Sciatic nerve (tissue), 2 donors: ENCODE measurements at regions not wholly inside any gene's neighbourhood (a gene's known extent, or its start where the extent isn't known, plus 50 kb on each side); places are given as distances from the start of the nearest gene placed in this dataset.

Experiments
- ATAC-seq: fragments of 200-7000 bp; cut with Tn5 transposase; one replicate; pipeline ENCODE4 v1.9.1; 2020; ENCODE audit warnings: mild to moderate bottlenecking, moderate library complexity
- DNase-seq: peaks from one replicate; pipeline ENCODE4 v3.0.0-alpha.2; 2020; ENCODE audit warnings: low spot score
- intact Hi-C: fragments of 100-400 bp; cut with DNase I; formaldehyde crosslinking; loops from one replicate; pipeline ENCODE4 v1.14.2; 2022
- donor health status: DM: no; HTN: no; CAD: no.
- donor health status: DM: no; HTN: no; CAD: no.

GRCh38 chr6:165972139-165972802 is 195.4 kb downstream of the TBXT start:
- DNase-seq, result no peak

GRCh38 chr6:165971202-165971601 is 196.4 kb downstream of the TBXT start:
- no peak for DNase-seq
- no peak for ATAC-seq
- intact Hi-C loops, result no loop called here

More at GRCh38 chr6:165972139-165972802, 195.4 kb downstream of the TBXT start:
- intact Hi-C loops, result no loop called here
- ATAC-seq, result no peak

DNA sequence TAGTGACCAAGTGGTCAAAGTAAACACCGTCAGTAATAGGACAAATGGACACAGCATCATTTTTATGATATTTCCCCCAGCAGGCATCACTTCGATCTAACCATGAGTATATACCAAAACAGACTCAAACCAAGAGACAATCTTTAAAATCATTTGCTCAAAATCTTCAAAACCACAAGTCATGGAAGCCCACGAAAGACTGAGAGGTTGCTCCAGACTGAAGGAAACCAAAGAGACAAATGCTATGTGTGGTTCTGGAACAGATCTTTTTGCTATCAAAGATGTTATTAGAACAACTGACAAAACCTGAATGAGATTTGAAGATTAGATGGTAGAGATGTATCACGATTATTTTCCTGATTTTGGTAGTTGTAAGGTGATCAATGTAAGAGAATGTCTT is 197.7 kb downstream of the TBXT start:
- DNase-seq (no peak), ATAC-seq (no peak)
- intact Hi-C loops, result no loop called here

GRCh38 chr6:165969184-165969583 is 198.5 kb downstream of the TBXT start:
- no peak for ATAC-seq
- intact Hi-C loops, result no loop called here

GRCh38 chr6:165968408-165968807 is 199.2 kb downstream of the TBXT start:
- intact Hi-C loops, result no loop called here
- ATAC-seq (no peak), DNase-seq (no peak)

More at GRCh38 chr6:165969184-165969583, 198.5 kb downstream of the TBXT start:
- DNase-seq, result no peak

GRCh38 chr6:165967810-165968407 is 199.7 kb downstream of the TBXT start:
- ATAC-seq (no peak), DNase-seq (no peak)
- intact Hi-C loops, result no loop called here

GRCh38 chr6:165963750-165964149 is 203.9 kb downstream of the TBXT start:
- DNase-seq (no peak), ATAC-seq (no peak)
- intact Hi-C loops, result no loop called here

GRCh38 chr6:165962366-165962765 is 205.3 kb downstream of the TBXT start:
- intact Hi-C loops, result no loop called here
- no peak for DNase-seq

DNA sequence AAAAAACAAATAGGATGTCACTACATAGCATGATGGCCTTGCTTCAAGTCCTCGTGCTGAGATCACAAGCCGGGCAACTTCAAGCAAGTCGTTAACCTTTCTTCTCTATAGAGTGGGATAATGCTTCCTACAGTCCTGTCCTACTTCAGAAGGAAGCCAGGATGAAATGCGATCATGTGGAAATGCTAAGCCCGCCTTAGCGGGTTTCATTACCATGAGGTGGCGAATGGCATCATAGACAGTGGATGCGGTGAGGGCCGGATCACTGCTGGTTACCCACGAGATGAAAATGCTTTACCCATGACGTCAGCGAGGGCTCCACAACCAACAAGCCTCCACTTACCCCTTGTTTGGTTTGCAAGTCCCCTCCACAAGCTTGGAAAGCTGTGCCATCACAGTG is 206.4 kb downstream of the TBXT start:
- intact Hi-C loops, result no loop called here
- DNase-seq (no peak), ATAC-seq (no peak)

More at GRCh38 chr6:165962366-165962765, 205.3 kb downstream of the TBXT start:
- no peak for ATAC-seq

DNA sequence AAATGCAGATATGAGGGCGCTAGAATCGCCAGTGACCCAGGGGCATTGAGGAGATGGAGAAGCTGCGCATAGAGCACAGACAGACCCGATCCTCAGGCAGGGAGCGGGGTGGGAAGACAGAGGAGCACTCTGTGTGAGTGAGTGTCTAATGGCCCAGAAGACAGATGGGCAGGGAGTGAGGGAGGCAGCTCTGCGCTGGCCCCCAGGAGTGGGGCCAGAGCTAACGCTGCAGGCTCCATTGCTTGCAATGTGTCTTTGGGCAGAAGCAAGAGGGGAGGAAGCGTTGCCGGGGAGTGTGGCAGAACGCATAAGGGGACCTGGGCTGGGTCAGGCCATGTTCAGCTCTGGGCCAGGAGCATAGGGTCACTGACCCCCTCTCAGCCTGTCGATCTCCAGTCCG is 207.0 kb downstream of the TBXT start:
- ATAC-seq (no peak), DNase-seq (no peak)
- intact Hi-C loops, result no loop called here

- intact Hi-C loops, result no loop called here
- ATAC-seq (no peak), DNase-seq (no peak)
Observed at GRCh38 chr6:165959627-165960026, 208.0 kb downstream of the TBXT start.

- DNase-seq (no peak), ATAC-seq (no peak)
- intact Hi-C loops, result no loop called here
Observed at GRCh38 chr6:165956874-165957273, 210.8 kb downstream of the TBXT start.

GRCh38 chr6:165952514-165952913 is 215.1 kb downstream of the TBXT start:
- intact Hi-C loops, result no loop called here
- no peak for ATAC-seq
- no peak for DNase-seq

DNA sequence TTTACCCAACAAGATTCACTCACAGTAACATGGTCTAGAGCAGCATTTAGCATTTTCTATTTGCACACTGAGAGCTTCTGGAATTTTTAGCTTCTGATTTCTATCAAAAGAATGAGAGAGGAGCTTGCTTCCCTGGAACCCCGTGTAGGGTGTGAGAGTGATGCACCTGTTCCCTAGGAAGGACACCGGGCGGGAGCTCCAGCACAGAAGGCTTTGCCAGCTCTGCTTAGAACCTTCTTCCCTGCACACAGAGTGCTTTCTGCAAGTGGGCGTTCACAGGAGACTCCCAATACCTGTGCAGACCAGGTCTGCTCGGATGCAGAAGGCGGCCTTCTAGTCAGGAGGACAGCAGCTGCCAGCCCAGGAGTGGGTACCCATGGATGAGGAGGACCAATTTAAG is 217.3 kb downstream of the TBXT start:
- no peak for ATAC-seq
- DNase-seq, result no peak
- intact Hi-C loops, result no loop called here

DNA sequence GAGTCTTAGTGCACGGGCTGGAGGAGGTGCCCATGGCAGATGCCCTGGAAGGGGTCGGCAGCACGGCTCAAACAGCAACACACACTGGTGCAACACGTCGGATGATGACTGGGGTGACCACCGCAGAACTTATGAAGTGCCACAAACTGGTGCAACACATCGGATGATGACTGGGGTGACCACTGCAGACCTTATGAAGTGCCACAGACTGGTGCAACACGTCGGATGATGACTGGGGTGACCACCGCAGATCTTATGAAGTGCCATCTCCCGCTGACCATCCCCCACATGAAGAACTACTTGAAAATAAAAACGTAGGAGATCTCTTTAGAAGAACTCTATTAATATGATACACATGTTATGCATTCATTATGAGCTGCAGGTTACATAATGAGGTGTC is 218.3 kb downstream of the TBXT start:
- no peak for ATAC-seq
- DNase-seq, result no peak
- intact Hi-C loops, result no loop called here

GRCh38 chr6:165944002-165944466 is 223.6 kb downstream of the TBXT start:
- intact Hi-C loops, result no loop called here
- DNase-seq (no peak), ATAC-seq (no peak)

DNA sequence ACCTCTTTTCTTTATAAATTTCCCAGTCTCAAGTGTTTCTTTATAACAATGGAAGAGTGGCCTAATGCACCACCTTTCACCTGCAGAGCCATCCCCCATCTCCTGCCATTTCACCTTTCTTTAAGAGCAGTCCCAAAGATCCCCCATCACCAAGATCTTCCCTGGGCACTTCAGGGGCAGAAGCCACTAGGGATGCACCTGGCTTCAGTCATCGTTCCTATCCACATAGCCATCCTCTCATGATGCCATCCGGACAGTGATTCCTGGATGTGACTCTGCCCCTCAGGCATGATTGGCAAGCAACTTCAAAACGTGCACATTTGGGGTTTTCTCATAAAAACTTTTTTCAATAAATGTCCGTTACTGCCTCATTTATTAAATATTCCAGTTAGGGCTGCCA is 225.9 kb downstream of the TBXT start:
- no peak for DNase-seq
- ATAC-seq, result no peak
- intact Hi-C loops, result no loop called here

DNA sequence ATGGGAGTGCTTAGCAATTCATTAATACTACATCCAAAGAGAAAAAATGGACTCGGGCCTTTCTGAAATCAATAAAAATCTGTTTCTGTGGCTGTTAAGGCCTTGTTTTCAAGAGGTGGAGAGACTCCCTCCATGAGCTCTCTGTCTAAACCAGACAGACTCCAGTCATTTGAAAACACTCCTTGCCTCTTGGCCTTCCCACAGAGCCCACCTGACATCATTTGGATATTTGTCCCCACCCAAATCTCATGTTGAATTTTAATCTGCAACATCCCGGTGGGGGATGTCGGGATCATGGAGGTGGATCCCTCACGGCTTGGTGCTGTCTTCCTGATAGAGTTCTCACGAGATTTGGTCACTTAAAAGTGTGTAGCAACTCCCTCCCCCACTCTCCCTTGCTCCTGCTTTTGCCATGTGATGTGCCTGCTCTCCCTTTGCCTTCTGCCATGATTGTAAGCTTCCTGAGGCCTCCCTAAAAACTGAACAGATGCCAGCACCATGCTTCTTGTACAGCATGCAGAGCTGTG is 226.3 kb downstream of the TBXT start:
- intact Hi-C loops, result no loop called here
- DNase-seq (no peak), ATAC-seq (no peak)

GRCh38 chr6:165940366-165940765 is 227.3 kb downstream of the TBXT start:
- ATAC-seq (no peak), DNase-seq (no peak)
- intact Hi-C loops, result no loop called here

GRCh38 chr6:165939601-165940290 is 227.9 kb downstream of the TBXT start:
- no peak for DNase-seq
- no peak for ATAC-seq
- intact Hi-C loops, result no loop called here
